ENCODE measurements at regions not wholly inside any gene's neighbourhood (a gene's known extent, or its start where the extent isn't known, plus 50 kb on each side); places are given as distances from the start of the nearest gene placed in this dataset.

GRCh38 chr3:157926822-157927221, 179.4 kb downstream of the SHOX2 start:
- TF ChIP-seq SNAI2 (CRISPR knock-in tag; IDR thresholded peaks at IDR 0.05) (no peak), ZC3H10 (CRISPR knock-in tag; IDR thresholded peaks at IDR 0.05) (no peak), GLIS3 (CRISPR knock-in tag; IDR thresholded peaks at IDR 0.05) (no peak), RARB (CRISPR knock-in tag; IDR thresholded peaks at IDR 0.05) (no peak)
